ENCODE measurements at regions not wholly inside any gene's neighbourhood (a gene's known extent, or its start where the extent isn't known, plus 50 kb on each side); places are given as distances from the start of the nearest gene placed in this dataset.
"Not testable (repeated sequence)": the region's sequence is repeated elsewhere in the genome, so short reads cannot be mapped to it uniquely, and the experiment has no call there.

DNA sequence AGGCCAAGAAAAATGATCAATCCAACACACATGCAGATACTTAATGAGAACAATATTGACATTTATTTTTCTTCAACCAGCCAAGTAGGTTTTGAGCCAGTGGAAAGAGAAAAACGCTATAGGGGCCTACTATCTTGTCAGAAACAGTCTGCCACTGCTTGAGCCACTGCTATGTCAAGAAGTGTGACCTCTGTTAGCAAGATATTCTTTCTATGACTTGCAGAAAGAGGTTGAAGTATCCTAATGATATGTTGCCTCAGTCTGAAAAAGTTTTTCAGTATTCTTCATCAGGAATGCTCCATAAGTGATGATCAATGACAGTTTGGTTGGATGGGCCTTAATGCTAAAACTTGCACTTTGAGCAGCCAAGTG lies 328.4 kb upstream of the KCND2 start:
- Mint-ChIP-seq H3K36me3 (ENCODE audit: insufficient read depth, unreplicated experiment) (no peaks in the 10 kb centered on the region), H3K27ac (ENCODE audit: unreplicated experiment) (no peak overlapping the region)
- CTCF ChIA-PET = no interaction called here

GRCh38 chr7:119945822-119946221 lies 327.2 kb upstream of the KCND2 start:
- Mint-ChIP-seq H3K36me3 (ENCODE audit: insufficient read depth, unreplicated experiment) (no peaks in the 10 kb centered on the region), H3K27me3 (ENCODE audit: insufficient read depth, unreplicated experiment) (no peaks in the 10 kb centered on the region)
- CTCF ChIA-PET = no interaction called here

More for the DNA sequence above, 328.4 kb upstream of the KCND2 start:
- no peak for TF ChIP-seq CTCF (IDR thresholded peaks at IDR 0.05; ENCODE audit: insufficient read depth in 1 of 2, low read depth in 1 of 2, low read length in 1 of 2, severe bottlenecking in 1 of 2, unreplicated experiment in 1 of 2)
- Histone ChIP-seq H3K4me3 (ENCODE audit: low read depth, low read length) (no peak overlapping the region), H3K4me1 (no peaks in the 10 kb centered on the region), H3K9me3 (no peaks in the 10 kb centered on the region), H3K27me3 (replicated peaks; ENCODE audit: control insufficient read depth, insufficient read depth, low read length) (no peaks in the 10 kb centered on the region), H3K36me3 (ENCODE audit: control insufficient read depth, insufficient read depth, low read length) (no peaks in the 10 kb centered on the region)
- intact Hi-C loops (cut with micrococcal nuclease; ENCODE audit: unreplicated experiment) = no loop called here
- H3K4me1 Mint-ChIP-seq (ENCODE audit: low read depth, unreplicated experiment) = no peaks in the 10 kb centered on the region
- POLR2A ChIA-PET = no interaction called here
- DNase-seq = no peak
- no peaks in the 10 kb centered on the region for H3K9me3 Mint-ChIP-seq (ENCODE audit: unreplicated experiment)
- no peak overlapping the region for H3K4me3 Mint-ChIP-seq (ENCODE audit: unreplicated experiment)
- BruUV-seq (replicated peaks) = no TSS peak
- H3K27me3 Mint-ChIP-seq (ENCODE audit: insufficient read depth, unreplicated experiment) = no peaks in the 10 kb centered on the region

GRCh38 chr7:119949053-119949452 lies 323.9 kb upstream of the KCND2 start:
- Histone ChIP-seq H3K4me1 (no peaks in the 10 kb centered on the region), H3K4me3 (ENCODE audit: low read depth, low read length) (no peak overlapping the region), H3K36me3 (ENCODE audit: control insufficient read depth, insufficient read depth, low read length) (no peaks in the 10 kb centered on the region), H3K9me3 (no peaks in the 10 kb centered on the region), H3K27me3 (replicated peaks; ENCODE audit: control insufficient read depth, insufficient read depth, low read length) (no peaks in the 10 kb centered on the region)
- no peaks in the 10 kb centered on the region for H3K36me3 Mint-ChIP-seq (ENCODE audit: insufficient read depth, unreplicated experiment)
- H3K4me3 Mint-ChIP-seq (ENCODE audit: unreplicated experiment) = no peak overlapping the region
- no peak for TF ChIP-seq CTCF (IDR thresholded peaks at IDR 0.05; ENCODE audit: insufficient read depth in 1 of 2, low read depth in 1 of 2, low read length in 1 of 2, severe bottlenecking in 1 of 2, unreplicated experiment in 1 of 2)
- H3K4me1 Mint-ChIP-seq (ENCODE audit: low read depth, unreplicated experiment) = no peaks in the 10 kb centered on the region
- ChIA-PET CTCF (no interaction called here), POLR2A (no interaction called here)
- no peaks in the 10 kb centered on the region for H3K27me3 Mint-ChIP-seq (ENCODE audit: insufficient read depth, unreplicated experiment)
- DNase-seq = no peak
- intact Hi-C loops (cut with micrococcal nuclease; ENCODE audit: unreplicated experiment) = no loop called here
- no peak overlapping the region for H3K27ac Mint-ChIP-seq (ENCODE audit: unreplicated experiment)
- no TSS peak for BruUV-seq (replicated peaks)
- no peaks in the 10 kb centered on the region for H3K9me3 Mint-ChIP-seq (ENCODE audit: unreplicated experiment)

More at GRCh38 chr7:119945822-119946221, 327.2 kb upstream of the KCND2 start:
- Histone ChIP-seq H3K9me3 (no peaks in the 10 kb centered on the region), H3K27me3 (replicated peaks; ENCODE audit: control insufficient read depth, insufficient read depth, low read length) (no peaks in the 10 kb centered on the region), H3K36me3 (ENCODE audit: control insufficient read depth, insufficient read depth, low read length) (no peaks in the 10 kb centered on the region), H3K4me1 (no peaks in the 10 kb centered on the region), H3K4me3 (ENCODE audit: low read depth, low read length) (no peak overlapping the region)
- intact Hi-C loops (cut with micrococcal nuclease; ENCODE audit: unreplicated experiment) = no loop called here
- no peaks in the 10 kb centered on the region for H3K9me3 Mint-ChIP-seq (ENCODE audit: unreplicated experiment)
- H3K27ac Mint-ChIP-seq (ENCODE audit: unreplicated experiment) = no peak overlapping the region
- POLR2A ChIA-PET = no interaction called here
- BruUV-seq (replicated peaks) = no TSS peak
- no peak for TF ChIP-seq CTCF (IDR thresholded peaks at IDR 0.05; ENCODE audit: insufficient read depth in 1 of 2, low read depth in 1 of 2, low read length in 1 of 2, severe bottlenecking in 1 of 2, unreplicated experiment in 1 of 2)
- no peak overlapping the region for H3K4me3 Mint-ChIP-seq (ENCODE audit: unreplicated experiment)
- DNase-seq = no peak
- no peaks in the 10 kb centered on the region for H3K4me1 Mint-ChIP-seq (ENCODE audit: low read depth, unreplicated experiment)

DNA sequence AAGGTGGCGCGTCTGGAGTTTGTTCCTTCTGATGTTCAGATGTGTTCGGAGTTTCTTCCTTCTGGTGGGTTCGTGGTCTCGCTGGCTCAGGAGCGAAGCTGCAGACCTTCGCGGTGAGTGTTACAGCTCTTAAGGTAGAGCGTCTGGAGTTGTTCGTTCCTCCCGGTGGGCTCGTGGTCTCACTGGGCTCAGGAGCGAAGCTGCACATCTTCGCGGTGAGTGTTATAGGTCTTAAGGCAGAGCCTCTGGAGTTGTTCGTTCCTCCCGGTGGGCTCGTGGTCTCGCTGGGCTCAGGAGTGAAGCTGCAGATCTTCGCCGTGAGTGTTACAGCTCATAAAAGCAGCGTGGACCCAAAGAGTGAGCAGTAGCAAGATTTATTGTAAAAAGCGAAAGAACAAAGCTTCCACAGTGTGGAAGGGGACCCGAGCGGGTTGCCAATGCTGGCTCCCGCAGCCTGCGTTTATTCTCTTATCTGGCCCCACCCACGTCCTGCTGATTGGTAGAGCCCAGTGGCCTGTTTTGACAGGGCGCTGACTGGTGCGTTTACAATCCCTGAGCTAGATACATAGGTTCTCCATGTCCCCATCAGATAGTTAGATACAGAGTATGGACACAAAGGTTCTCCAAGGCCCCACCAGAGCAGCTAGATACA lies 322.5 kb upstream of the KCND2 start:
- BruUV-seq (replicated peaks); CTCF ChIA-PET: not testable (repeated sequence)

GRCh38 chr7:119951614-119952013 lies 321.4 kb upstream of the KCND2 start:
- H3K4me3 Mint-ChIP-seq (ENCODE audit: unreplicated experiment); H3K27ac Mint-ChIP-seq (ENCODE audit: unreplicated experiment); H3K36me3 Mint-ChIP-seq (ENCODE audit: insufficient read depth, unreplicated experiment); CTCF ChIA-PET; H3K27me3 Mint-ChIP-seq (ENCODE audit: insufficient read depth, unreplicated experiment); H3K4me3 ChIP-seq (ENCODE audit: low read depth, low read length); intact Hi-C loops (cut with micrococcal nuclease; ENCODE audit: unreplicated experiment); H3K4me1 ChIP-seq; H3K4me1 Mint-ChIP-seq (ENCODE audit: low read depth, unreplicated experiment); H3K27me3 ChIP-seq (replicated peaks; ENCODE audit: control insufficient read depth, insufficient read depth, low read length); POLR2A ChIA-PET; DNase-seq; H3K36me3 ChIP-seq (ENCODE audit: control insufficient read depth, insufficient read depth, low read length); H3K9me3 ChIP-seq; H3K9me3 Mint-ChIP-seq (ENCODE audit: unreplicated experiment); BruUV-seq (replicated peaks): not testable (repeated sequence)

More for the DNA sequence above, 322.5 kb upstream of the KCND2 start:
- H3K4me1 ChIP-seq; H3K4me3 ChIP-seq (ENCODE audit: low read depth, low read length); H3K27me3 Mint-ChIP-seq (ENCODE audit: insufficient read depth, unreplicated experiment); H3K4me3 Mint-ChIP-seq (ENCODE audit: unreplicated experiment); H3K27me3 ChIP-seq (replicated peaks; ENCODE audit: control insufficient read depth, insufficient read depth, low read length); H3K36me3 ChIP-seq (ENCODE audit: control insufficient read depth, insufficient read depth, low read length); H3K27ac Mint-ChIP-seq (ENCODE audit: unreplicated experiment); H3K4me1 Mint-ChIP-seq (ENCODE audit: low read depth, unreplicated experiment); H3K9me3 ChIP-seq; DNase-seq; H3K9me3 Mint-ChIP-seq (ENCODE audit: unreplicated experiment); intact Hi-C loops (cut with micrococcal nuclease; ENCODE audit: unreplicated experiment); POLR2A ChIA-PET; H3K36me3 Mint-ChIP-seq (ENCODE audit: insufficient read depth, unreplicated experiment): not testable (repeated sequence)

Measured in Caco-2 (cell line).